H9 (cell line): ENCODE measurements at regions not wholly inside any gene's neighbourhood (a gene's known extent, or its start where the extent isn't known, plus 50 kb on each side); places are given as distances from the start of the nearest gene placed in this dataset.

ENCODE experiments used
- DNase-seq: peaks from one replicate; pipeline ENCODE4 v3.0.0-alpha.2; 2017
- H2AFZ ChIP-seq: one replicate; pipeline ENCODE4 v1.6.1; 2013; ENCODE audit warnings: mild to moderate bottlenecking, low read length, control low read depth, moderate library complexity
- H2AK5ac ChIP-seq: 2 replicates; pipeline ENCODE4 v1.6.1; 2013; ENCODE audit warnings: low read length, control low read depth, mixed read lengths; ENCODE audit not compliant: insufficient read length
- H2BK120ac ChIP-seq: one replicate; pipeline ENCODE4 v1.6.1; 2013; ENCODE audit warnings: low read depth, mild to moderate bottlenecking, low read length, control low read depth, inconsistent platforms; ENCODE audit not compliant: poor library complexity, severe bottlenecking
- H2BK12ac ChIP-seq: 2 replicates; pipeline ENCODE4 v1.6.1; 2013; ENCODE audit warnings: low read length, control low read depth, mixed read lengths, low read depth; ENCODE audit not compliant: insufficient read length
- H2BK15ac ChIP-seq: 2 replicates; pipeline ENCODE4 v1.6.1; 2013; ENCODE audit warnings: low read depth, low read length, control low read depth
- H2BK20ac ChIP-seq: one replicate; pipeline ENCODE4 v1.6.1; 2013; ENCODE audit warnings: low read depth, mild to moderate bottlenecking, low read length, control low read depth, inconsistent platforms; ENCODE audit not compliant: poor library complexity, severe bottlenecking
- H2BK5ac ChIP-seq: 2 replicates; pipeline ENCODE4 v1.6.1; 2013; ENCODE audit warnings: low read length, control low read depth, mixed read lengths; ENCODE audit not compliant: insufficient read length
- H3K14ac ChIP-seq: 2 replicates; pipeline ENCODE4 v1.6.1; 2013; ENCODE audit warnings: low read length, control low read depth; ENCODE audit not compliant: insufficient read depth
- H3K18ac ChIP-seq: 2 replicates; pipeline ENCODE4 v1.6.1; 2013; ENCODE audit warnings: low read depth, mild to moderate bottlenecking, mixed read lengths, low read length, control low read depth; ENCODE audit not compliant: insufficient read length
- H3K23ac ChIP-seq: 2 replicates; pipeline ENCODE4 v1.6.1; 2013; ENCODE audit warnings: low read length, control low read depth, mixed read lengths, low read depth; ENCODE audit not compliant: insufficient read length
- H3K23me2 ChIP-seq: 2 replicates; pipeline ENCODE4 v1.6.1; 2013; ENCODE audit warnings: low read depth, mild to moderate bottlenecking, mixed read lengths, low read length, control low read depth; ENCODE audit not compliant: insufficient read length, poor library complexity, severe bottlenecking
- H3K27ac ChIP-seq: 2 replicates; pipeline ENCODE4 v1.5.1; 2013; ENCODE audit warnings: low read length, control low read depth, mixed read lengths, low read depth; ENCODE audit not compliant: insufficient read length
- H3K27me3 ChIP-seq: 2 replicates; pipeline ENCODE4 v1.6.1; 2013; ENCODE audit warnings: low read length, control low read depth, inconsistent platforms; ENCODE audit not compliant: insufficient read depth
- H3K4ac ChIP-seq: 2 replicates; pipeline ENCODE4 v1.6.1; 2013; ENCODE audit warnings: low read depth, mild to moderate bottlenecking, control low read depth, inconsistent platforms, low read length, moderate library complexity
- H3K4me1 ChIP-seq: 2 replicates; pipeline ENCODE4 v1.6.1; 2013; ENCODE audit warnings: low read length, control low read depth, inconsistent platforms; ENCODE audit not compliant: insufficient read depth
- H3K4me2 ChIP-seq: 2 replicates; pipeline ENCODE4 v1.6.1; 2013; ENCODE audit warnings: low read length, control low read depth, mixed read lengths; ENCODE audit not compliant: insufficient read length, insufficient read depth
- H3K56ac ChIP-seq: 2 replicates; pipeline ENCODE4 v1.6.1; 2013; ENCODE audit warnings: low read depth, mild to moderate bottlenecking, mixed read lengths, low read length, control low read depth; ENCODE audit not compliant: insufficient read length
- H3K79me1 ChIP-seq: 2 replicates; pipeline ENCODE4 v1.6.1; 2013; ENCODE audit warnings: low read depth, mild to moderate bottlenecking, moderate library complexity, low read length, control low read depth, inconsistent platforms; ENCODE audit not compliant: insufficient read depth, poor library complexity, severe bottlenecking
- H3K79me2 ChIP-seq: 2 replicates; pipeline ENCODE4 v1.6.1; 2013; ENCODE audit warnings: low read length, control low read depth, inconsistent platforms; ENCODE audit not compliant: insufficient read depth
- H3K9ac ChIP-seq: 2 replicates; pipeline ENCODE4 v1.6.1; 2013; ENCODE audit warnings: low read length, control low read depth, mixed read lengths; ENCODE audit not compliant: insufficient read length; ENCODE audit errors: extremely low read depth
- H3K9me3 ChIP-seq: one replicate; pipeline ENCODE4 v1.6.1; 2013; ENCODE audit warnings: low read depth, low read length, inconsistent platforms; ENCODE audit not compliant: control insufficient read depth
- H3T11ph ChIP-seq: one replicate; pipeline ENCODE4 v1.6.1; 2013; ENCODE audit warnings: mild to moderate bottlenecking, low read length, control low read depth, inconsistent platforms
- H4K20me1 ChIP-seq: one replicate; pipeline ENCODE4 v1.6.1; 2013; ENCODE audit not compliant: control insufficient read depth, insufficient read length, insufficient read depth
- H4K5ac ChIP-seq: 2 replicates; pipeline ENCODE4 v1.6.1; 2013; ENCODE audit warnings: low read depth, mild to moderate bottlenecking, mixed read lengths, low read length, control low read depth; ENCODE audit not compliant: insufficient read length
- H4K8ac ChIP-seq: replicated peaks from 2 replicates; pipeline ENCODE4 v1.6.1; 2013; ENCODE audit warnings: low read length, control low read depth, mixed read lengths, low read depth; ENCODE audit not compliant: insufficient read length
- H4K91ac ChIP-seq: 2 replicates; pipeline ENCODE4 v1.6.1; 2013; ENCODE audit warnings: low read depth, mild to moderate bottlenecking, moderate library complexity, mixed read lengths, low read length, control low read depth; ENCODE audit not compliant: insufficient read length
- H3K27ac Mint-ChIP-seq, 3 experiments: 2 replicates in 2 of 3; 3 replicates in 1 of 3; pipeline ENCODE4 v1.8.0; 2020 to 2021; ENCODE audit warnings: mixed read lengths in 3 of 3, mild to moderate bottlenecking in 1 of 3, moderate library complexity in 1 of 3
- H3K27me3 Mint-ChIP-seq: 2 replicates; pipeline ENCODE4 v1.8.0; 2021; ENCODE audit warnings: low read depth, mild to moderate bottlenecking, moderate library complexity, mixed read lengths
- H3K36me3 Mint-ChIP-seq, 3 experiments: 2 replicates in 2 of 3; 3 replicates in 1 of 3; pipeline ENCODE4 v1.8.0; 2020 to 2021; ENCODE audit warnings: low read depth in 3 of 3, mixed read lengths in 3 of 3; ENCODE audit not compliant: insufficient read depth in 1 of 3
- H3K4me1 Mint-ChIP-seq, 2 experiments: 2 replicates each; pipeline ENCODE4 v1.8.0; 2020; ENCODE audit warnings: mixed read lengths in 2 of 2
- H3K4me3 Mint-ChIP-seq, 2 experiments: 2 replicates in 1 of 2; 3 replicates in 1 of 2; pipeline ENCODE4 v1.8.0; 2020 to 2021; ENCODE audit warnings: mild to moderate bottlenecking in 2 of 2, mixed read lengths in 2 of 2, moderate library complexity in 1 of 2
- H3K9me3 Mint-ChIP-seq, 2 experiments: 2 replicates in 1 of 2; 3 replicates in 1 of 2; pipeline ENCODE4 v1.8.0; 2020; ENCODE audit warnings: mild to moderate bottlenecking in 2 of 2, mixed read lengths in 2 of 2, moderate library complexity in 1 of 2
- CTCF ChIP-seq: fragments of 200-600 bp; sonication (generic); conservative IDR thresholded peaks from 3 replicates; pipeline ENCODE4 v1.8.0; 2021; ENCODE audit warnings: antibody characterized with exemption, mild to moderate bottlenecking
- WGBS: extraction: QIAGEN DNeasy Blood & Tissue Kit; methylation state at CpG from one replicate; pipeline ENCODE4 v1.1.7; 2013; ENCODE audit warnings: missing lambda C conversion rate, low lambda C conversion rate, mixed read lengths; ENCODE audit not compliant: insufficient read length; ENCODE audit errors: extremely low coverage; 5-methylcytosine and 5-hydroxymethylcytosine counted together

- Histone ChIP-seq H3K9me3 (no peaks in the 10 kb centered on the region), H3K9ac (no peak overlapping the region), H3K4me1 (no peaks in the 10 kb centered on the region), H3K79me2 (no peaks in the 10 kb centered on the region), H3K27ac (no peak overlapping the region), H2BK5ac (no peak overlapping the region), H3T11ph (no peak overlapping the region), H3K79me1 (no peaks in the 10 kb centered on the region), H3K4ac (no peak overlapping the region), H2BK15ac (no peak overlapping the region), H3K14ac (no peak overlapping the region), H2BK20ac (no peak overlapping the region), H3K27me3 (no peaks in the 10 kb centered on the region), H4K5ac (no peak overlapping the region), H2AFZ (no peak overlapping the region), H3K23me2 (no peaks in the 10 kb centered on the region), H3K4me2 (no peak overlapping the region), H2BK12ac (no peak overlapping the region), H2AK5ac (no peak overlapping the region), H4K8ac (no peak overlapping the region), H4K91ac (no peak overlapping the region), H2BK120ac (no peak overlapping the region), H4K20me1 (no peaks in the 10 kb centered on the region), H3K23ac (no peak overlapping the region), H3K56ac (no peak overlapping the region), H3K18ac (no peak overlapping the region)
- peaks cover 2 to 13% (median 5%) of the 10 kb centered on the region in 3 experiments; a peak in 5 of 7 replicates for H3K36me3 Mint-ChIP-seq
- no peak overlapping the region for H3K4me3 Mint-ChIP-seq
- peaks cover 11 to 12% of the 10 kb centered on the region in 2 experiments for H3K9me3 Mint-ChIP-seq
- TF ChIP-seq CTCF = no peak
- no peak for DNase-seq
- no peak overlapping the region; a peak in 1 of 7 replicates for H3K27ac Mint-ChIP-seq
- no CpG with 5 or more reads among the region's 6 CpGs for WGBS
- H3K27me3 Mint-ChIP-seq = no peaks in the 10 kb centered on the region
- H3K4me1 Mint-ChIP-seq = peaks cover 8% of the 10 kb centered on the region in 2 experiments
These were observed 134.0 kb upstream of the SUCLG2 start for GRCh38 chr3:67788396-67788795.
